ENCODE measurements at regions not wholly inside any gene's neighbourhood (a gene's known extent, or its start where the extent isn't known, plus 50 kb on each side); places are given as distances from the start of the nearest gene placed in this dataset.

- TF ChIP-seq, protein P1, sequence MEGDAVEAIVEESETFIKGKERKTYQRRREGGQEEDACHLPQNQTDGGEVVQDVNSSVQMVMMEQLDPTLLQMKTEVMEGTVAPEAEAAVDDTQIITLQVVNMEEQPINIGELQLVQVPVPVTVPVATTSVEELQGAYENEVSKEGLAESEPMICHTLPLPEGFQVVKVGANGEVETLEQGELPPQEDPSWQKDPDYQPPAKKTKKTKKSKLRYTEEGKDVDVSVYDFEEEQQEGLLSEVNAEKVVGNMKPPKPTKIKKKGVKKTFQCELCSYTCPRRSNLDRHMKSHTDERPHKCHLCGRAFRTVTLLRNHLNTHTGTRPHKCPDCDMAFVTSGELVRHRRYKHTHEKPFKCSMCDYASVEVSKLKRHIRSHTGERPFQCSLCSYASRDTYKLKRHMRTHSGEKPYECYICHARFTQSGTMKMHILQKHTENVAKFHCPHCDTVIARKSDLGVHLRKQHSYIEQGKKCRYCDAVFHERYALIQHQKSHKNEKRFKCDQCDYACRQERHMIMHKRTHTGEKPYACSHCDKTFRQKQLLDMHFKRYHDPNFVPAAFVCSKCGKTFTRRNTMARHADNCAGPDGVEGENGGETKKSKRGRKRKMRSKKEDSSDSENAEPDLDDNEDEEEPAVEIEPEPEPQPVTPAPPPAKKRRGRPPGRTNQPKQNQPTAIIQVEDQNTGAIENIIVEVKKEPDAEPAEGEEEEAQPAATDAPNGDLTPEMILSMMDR (IDR thresholded peaks at IDR 0.05) = no peak
- TF ChIP-seq POLR2A (IDR thresholded peaks at IDR 0.05) (no peak), POLR2AphosphoS5 (IDR thresholded peaks at IDR 0.05) (no peak), EP300 (IDR thresholded peaks at IDR 0.05) (no peak)
Observed at GRCh38 chr1:199135901-199136300, 497.1 kb downstream of the PTPRC start.

All from suprapubic skin (tissue), 4 donors.